Loucy (cell line): ENCODE measurements at regions not wholly inside any gene's neighbourhood (a gene's known extent, or its start where the extent isn't known, plus 50 kb on each side); places are given as distances from the start of the nearest gene placed in this dataset.

Experiments used
- EZH2phosphoT487 ChIP-seq: fragments of 200-600 bp; IDR thresholded peaks from 2 replicates; pipeline ENCODE4 v1.6.1; 2018; ENCODE audit warnings: antibody characterized with exemption, mild to moderate bottlenecking, moderate library complexity, borderline replicate concordance
- TF ChIP-seq, protein P1 (sequence below): fragments of 200-600 bp; sonication (generic); conservative IDR thresholded peaks from 2 replicates; pipeline ENCODE4 v1.5.1; 2014; ENCODE audit warnings: mild to moderate bottlenecking, antibody characterized with exemption, low read length

DNA sequence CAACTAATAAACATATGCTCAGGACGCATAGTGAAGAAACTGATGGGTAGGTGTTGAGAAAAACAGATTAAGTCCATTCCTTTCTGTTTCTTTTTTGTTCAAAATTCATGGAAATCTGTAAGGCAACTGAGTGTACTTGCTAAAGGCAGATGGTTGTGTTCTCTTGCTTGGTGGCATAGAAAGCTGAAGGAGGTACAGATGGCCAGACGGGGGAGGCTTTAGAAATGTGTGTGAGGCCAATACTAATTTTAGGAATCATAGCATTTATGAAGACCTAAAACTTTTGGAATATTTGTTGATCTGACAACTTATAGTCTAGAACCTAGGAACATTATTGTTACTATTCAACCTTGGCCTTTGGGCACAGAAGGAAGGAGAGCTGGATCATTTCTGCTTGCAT, 56.8 kb upstream of the EMCN start:
- TF ChIP-seq, protein P1, sequence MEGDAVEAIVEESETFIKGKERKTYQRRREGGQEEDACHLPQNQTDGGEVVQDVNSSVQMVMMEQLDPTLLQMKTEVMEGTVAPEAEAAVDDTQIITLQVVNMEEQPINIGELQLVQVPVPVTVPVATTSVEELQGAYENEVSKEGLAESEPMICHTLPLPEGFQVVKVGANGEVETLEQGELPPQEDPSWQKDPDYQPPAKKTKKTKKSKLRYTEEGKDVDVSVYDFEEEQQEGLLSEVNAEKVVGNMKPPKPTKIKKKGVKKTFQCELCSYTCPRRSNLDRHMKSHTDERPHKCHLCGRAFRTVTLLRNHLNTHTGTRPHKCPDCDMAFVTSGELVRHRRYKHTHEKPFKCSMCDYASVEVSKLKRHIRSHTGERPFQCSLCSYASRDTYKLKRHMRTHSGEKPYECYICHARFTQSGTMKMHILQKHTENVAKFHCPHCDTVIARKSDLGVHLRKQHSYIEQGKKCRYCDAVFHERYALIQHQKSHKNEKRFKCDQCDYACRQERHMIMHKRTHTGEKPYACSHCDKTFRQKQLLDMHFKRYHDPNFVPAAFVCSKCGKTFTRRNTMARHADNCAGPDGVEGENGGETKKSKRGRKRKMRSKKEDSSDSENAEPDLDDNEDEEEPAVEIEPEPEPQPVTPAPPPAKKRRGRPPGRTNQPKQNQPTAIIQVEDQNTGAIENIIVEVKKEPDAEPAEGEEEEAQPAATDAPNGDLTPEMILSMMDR, result no peak
- TF ChIP-seq EZH2phosphoT487, result no peak
